ENCODE measurements at regions not wholly inside any gene's neighbourhood (a gene's known extent, or its start where the extent isn't known, plus 50 kb on each side); places are given as distances from the start of the nearest gene placed in this dataset.

DNA sequence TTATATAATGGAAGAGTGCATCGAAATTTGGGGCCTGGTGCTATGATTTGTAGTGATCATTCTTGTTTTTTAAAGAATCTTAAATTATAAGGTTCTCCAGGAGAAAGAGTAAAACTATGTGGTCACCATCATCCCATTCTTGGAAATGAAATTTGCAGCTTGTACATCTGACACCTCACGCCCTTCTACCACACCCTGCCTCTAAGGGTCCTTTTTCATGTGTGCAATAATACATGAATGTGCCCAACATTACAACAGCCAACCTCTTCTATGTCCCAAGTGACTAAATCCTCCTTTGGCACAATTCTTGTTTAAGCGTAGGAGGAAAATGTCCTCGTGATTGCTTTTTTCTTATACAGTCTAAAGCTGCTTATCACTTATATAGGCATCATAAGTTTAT is 636.5 kb upstream of the NOVA1 start:
- Histone ChIP-seq H3K4me1 (ENCODE audit: insufficient read depth, low read length, poor library complexity, severe bottlenecking) (no peaks in the 10 kb centered on the region), H3K27me3 (replicated peaks; ENCODE audit: insufficient read depth, low read depth, low read length, poor library complexity) (no peaks in the 10 kb centered on the region), H3K9me3 (ENCODE audit: low read depth, low read length, poor library complexity, severe bottlenecking) (no peaks in the 10 kb centered on the region), H3K36me3 (ENCODE audit: insufficient read depth, low read length, poor library complexity, severe bottlenecking) (no peaks in the 10 kb centered on the region), H3K4me3 (ENCODE audit: low read depth, low read length, poor library complexity, severe bottlenecking) (no peak overlapping the region), H3K27ac (ENCODE audit: low read depth, low read length, poor library complexity, severe bottlenecking) (no peak overlapping the region)
- intact Hi-C loops (cut with micrococcal nuclease; ENCODE audit: unreplicated experiment) = no loop called here
- POLR2A ChIA-PET (ENCODE audit: low non-redundant PET) = no interaction called here
- BruUV-seq (replicated peaks) = no TSS peak
- TF ChIP-seq EZH2 (IDR thresholded peaks at IDR 0.05; ENCODE audit: borderline replicate concordance, low read depth, low read length, poor library complexity, severe bottlenecking) = no peak
- TF ChIP-seq, protein P1, sequence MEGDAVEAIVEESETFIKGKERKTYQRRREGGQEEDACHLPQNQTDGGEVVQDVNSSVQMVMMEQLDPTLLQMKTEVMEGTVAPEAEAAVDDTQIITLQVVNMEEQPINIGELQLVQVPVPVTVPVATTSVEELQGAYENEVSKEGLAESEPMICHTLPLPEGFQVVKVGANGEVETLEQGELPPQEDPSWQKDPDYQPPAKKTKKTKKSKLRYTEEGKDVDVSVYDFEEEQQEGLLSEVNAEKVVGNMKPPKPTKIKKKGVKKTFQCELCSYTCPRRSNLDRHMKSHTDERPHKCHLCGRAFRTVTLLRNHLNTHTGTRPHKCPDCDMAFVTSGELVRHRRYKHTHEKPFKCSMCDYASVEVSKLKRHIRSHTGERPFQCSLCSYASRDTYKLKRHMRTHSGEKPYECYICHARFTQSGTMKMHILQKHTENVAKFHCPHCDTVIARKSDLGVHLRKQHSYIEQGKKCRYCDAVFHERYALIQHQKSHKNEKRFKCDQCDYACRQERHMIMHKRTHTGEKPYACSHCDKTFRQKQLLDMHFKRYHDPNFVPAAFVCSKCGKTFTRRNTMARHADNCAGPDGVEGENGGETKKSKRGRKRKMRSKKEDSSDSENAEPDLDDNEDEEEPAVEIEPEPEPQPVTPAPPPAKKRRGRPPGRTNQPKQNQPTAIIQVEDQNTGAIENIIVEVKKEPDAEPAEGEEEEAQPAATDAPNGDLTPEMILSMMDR (conservative IDR thresholded peaks at IDR 0.05; ENCODE audit: low read depth, low read length) = no peak
- no peak for DNase-seq (ENCODE audit: low spot score)
- CTCF ChIA-PET = no interaction called here

DNA sequence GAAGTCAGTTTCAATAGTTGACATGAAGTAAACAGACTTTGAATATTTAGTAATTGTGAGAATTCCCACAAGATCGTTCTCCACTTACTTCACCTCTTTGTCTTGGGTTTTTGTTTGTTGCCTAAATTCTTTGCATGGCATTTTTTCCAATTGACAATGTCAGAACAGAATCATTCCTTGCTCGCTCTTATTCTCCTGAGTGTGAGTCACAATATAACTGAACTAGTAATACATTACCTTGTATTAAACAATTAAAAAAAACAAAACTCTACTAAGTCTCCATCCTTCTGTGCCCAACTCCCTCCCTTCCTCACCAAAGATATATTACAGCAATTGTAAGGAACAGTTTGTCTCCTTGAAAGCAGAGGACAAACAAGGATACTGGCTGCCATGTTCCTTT is 638.8 kb upstream of the NOVA1 start:
- BruUV-seq (replicated peaks) = no TSS peak
- POLR2A ChIA-PET (ENCODE audit: low non-redundant PET) = no interaction called here
- no peak for TF ChIP-seq EZH2 (IDR thresholded peaks at IDR 0.05; ENCODE audit: borderline replicate concordance, low read depth, low read length, poor library complexity, severe bottlenecking)
- TF ChIP-seq, protein P1 (conservative IDR thresholded peaks at IDR 0.05; ENCODE audit: low read depth, low read length) = no peak

DNA sequence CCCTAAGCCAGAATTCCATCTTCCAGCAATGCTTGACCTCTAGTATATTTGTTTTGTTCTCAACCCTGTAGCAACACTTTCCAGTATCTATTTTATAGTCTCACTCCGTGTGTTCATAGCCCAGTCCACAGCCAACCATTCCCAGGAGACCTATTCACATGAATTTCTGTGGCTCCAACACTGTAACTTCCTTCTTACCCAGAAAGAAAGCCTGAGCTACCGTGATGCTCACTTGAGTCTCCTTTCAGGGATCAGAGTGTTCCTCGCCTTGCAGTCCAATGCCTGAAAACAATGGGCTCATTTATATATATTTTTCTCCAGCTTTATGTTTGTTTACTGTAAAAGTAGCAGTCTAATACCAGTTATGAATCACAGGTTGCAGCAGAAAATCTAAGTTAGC is 645.0 kb upstream of the NOVA1 start:
- BruUV-seq (replicated peaks) = no TSS peak
- DNase-seq (ENCODE audit: low spot score) = peak; percentile 6
- no peaks in the 10 kb centered on the region for H3K9me3 ChIP-seq (ENCODE audit: low read depth, low read length, poor library complexity, severe bottlenecking)
- H3K27me3 ChIP-seq (replicated peaks; ENCODE audit: insufficient read depth, low read depth, low read length, poor library complexity) = no peaks in the 10 kb centered on the region
- CTCF ChIA-PET = no interaction called here
- intact Hi-C loops (cut with micrococcal nuclease; ENCODE audit: unreplicated experiment) = no loop called here
- no peak for TF ChIP-seq EZH2 (IDR thresholded peaks at IDR 0.05; ENCODE audit: borderline replicate concordance, low read depth, low read length, poor library complexity, severe bottlenecking)
- TF ChIP-seq, protein P1 (conservative IDR thresholded peaks at IDR 0.05; ENCODE audit: low read depth, low read length) = no peak
- H3K4me1 ChIP-seq (ENCODE audit: insufficient read depth, low read length, poor library complexity, severe bottlenecking) = no peaks in the 10 kb centered on the region
- no peak overlapping the region for H3K4me3 ChIP-seq (ENCODE audit: low read depth, low read length, poor library complexity, severe bottlenecking)
- H3K36me3 ChIP-seq (ENCODE audit: insufficient read depth, low read length, poor library complexity, severe bottlenecking) = no peaks in the 10 kb centered on the region
- POLR2A ChIA-PET (ENCODE audit: low non-redundant PET) = no interaction called here
- H3K27ac ChIP-seq (ENCODE audit: low read depth, low read length, poor library complexity, severe bottlenecking) = no peak overlapping the region

More for the DNA sequence above, 638.8 kb upstream of the NOVA1 start:
- Histone ChIP-seq H3K27me3 (replicated peaks; ENCODE audit: insufficient read depth, low read depth, low read length, poor library complexity) (no peaks in the 10 kb centered on the region), H3K4me1 (ENCODE audit: insufficient read depth, low read length, poor library complexity, severe bottlenecking) (no peaks in the 10 kb centered on the region), H3K27ac (ENCODE audit: low read depth, low read length, poor library complexity, severe bottlenecking) (no peak overlapping the region), H3K36me3 (ENCODE audit: insufficient read depth, low read length, poor library complexity, severe bottlenecking) (no peaks in the 10 kb centered on the region), H3K9me3 (ENCODE audit: low read depth, low read length, poor library complexity, severe bottlenecking) (no peaks in the 10 kb centered on the region), H3K4me3 (ENCODE audit: low read depth, low read length, poor library complexity, severe bottlenecking) (no peak overlapping the region)
- CTCF ChIA-PET = no interaction called here
- no peak for DNase-seq (ENCODE audit: low spot score)
- intact Hi-C loops (cut with micrococcal nuclease; ENCODE audit: unreplicated experiment) = no loop called here

Data from A673 (cell line).